H9 (cell line): ENCODE measurements at regions not wholly inside any gene's neighbourhood (a gene's known extent, or its start where the extent isn't known, plus 50 kb on each side); places are given as distances from the start of the nearest gene placed in this dataset.

Source experiments
- DNase-seq: peaks from one replicate; pipeline ENCODE4 v3.0.0-alpha.2; 2017
- H2AFZ ChIP-seq: one replicate; pipeline ENCODE4 v1.6.1; 2013; ENCODE audit warnings: mild to moderate bottlenecking, low read length, control low read depth, moderate library complexity
- H2AK5ac ChIP-seq: 2 replicates; pipeline ENCODE4 v1.6.1; 2013; ENCODE audit warnings: low read length, control low read depth, mixed read lengths; ENCODE audit not compliant: insufficient read length
- H2BK120ac ChIP-seq: one replicate; pipeline ENCODE4 v1.6.1; 2013; ENCODE audit warnings: low read depth, mild to moderate bottlenecking, low read length, control low read depth, inconsistent platforms; ENCODE audit not compliant: poor library complexity, severe bottlenecking
- H2BK12ac ChIP-seq: 2 replicates; pipeline ENCODE4 v1.6.1; 2013; ENCODE audit warnings: low read length, control low read depth, mixed read lengths, low read depth; ENCODE audit not compliant: insufficient read length
- H2BK15ac ChIP-seq: 2 replicates; pipeline ENCODE4 v1.6.1; 2013; ENCODE audit warnings: low read depth, low read length, control low read depth
- H2BK20ac ChIP-seq: one replicate; pipeline ENCODE4 v1.6.1; 2013; ENCODE audit warnings: low read depth, mild to moderate bottlenecking, low read length, control low read depth, inconsistent platforms; ENCODE audit not compliant: poor library complexity, severe bottlenecking
- H2BK5ac ChIP-seq: 2 replicates; pipeline ENCODE4 v1.6.1; 2013; ENCODE audit warnings: low read length, control low read depth, mixed read lengths; ENCODE audit not compliant: insufficient read length
- H3K14ac ChIP-seq: 2 replicates; pipeline ENCODE4 v1.6.1; 2013; ENCODE audit warnings: low read length, control low read depth; ENCODE audit not compliant: insufficient read depth
- H3K18ac ChIP-seq: 2 replicates; pipeline ENCODE4 v1.6.1; 2013; ENCODE audit warnings: low read depth, mild to moderate bottlenecking, mixed read lengths, low read length, control low read depth; ENCODE audit not compliant: insufficient read length
- H3K23ac ChIP-seq: 2 replicates; pipeline ENCODE4 v1.6.1; 2013; ENCODE audit warnings: low read length, control low read depth, mixed read lengths, low read depth; ENCODE audit not compliant: insufficient read length
- H3K23me2 ChIP-seq: 2 replicates; pipeline ENCODE4 v1.6.1; 2013; ENCODE audit warnings: low read depth, mild to moderate bottlenecking, mixed read lengths, low read length, control low read depth; ENCODE audit not compliant: insufficient read length, poor library complexity, severe bottlenecking
- H3K27ac ChIP-seq: 2 replicates; pipeline ENCODE4 v1.5.1; 2013; ENCODE audit warnings: low read length, control low read depth, mixed read lengths, low read depth; ENCODE audit not compliant: insufficient read length
- H3K27me3 ChIP-seq: 2 replicates; pipeline ENCODE4 v1.6.1; 2013; ENCODE audit warnings: low read length, control low read depth, inconsistent platforms; ENCODE audit not compliant: insufficient read depth
- H3K4ac ChIP-seq: 2 replicates; pipeline ENCODE4 v1.6.1; 2013; ENCODE audit warnings: low read depth, mild to moderate bottlenecking, control low read depth, inconsistent platforms, low read length, moderate library complexity
- H3K4me1 ChIP-seq: 2 replicates; pipeline ENCODE4 v1.6.1; 2013; ENCODE audit warnings: low read length, control low read depth, inconsistent platforms; ENCODE audit not compliant: insufficient read depth
- H3K4me2 ChIP-seq: 2 replicates; pipeline ENCODE4 v1.6.1; 2013; ENCODE audit warnings: low read length, control low read depth, mixed read lengths; ENCODE audit not compliant: insufficient read length, insufficient read depth
- H3K56ac ChIP-seq: 2 replicates; pipeline ENCODE4 v1.6.1; 2013; ENCODE audit warnings: low read depth, mild to moderate bottlenecking, mixed read lengths, low read length, control low read depth; ENCODE audit not compliant: insufficient read length
- H3K79me1 ChIP-seq: 2 replicates; pipeline ENCODE4 v1.6.1; 2013; ENCODE audit warnings: low read depth, mild to moderate bottlenecking, moderate library complexity, low read length, control low read depth, inconsistent platforms; ENCODE audit not compliant: insufficient read depth, poor library complexity, severe bottlenecking
- H3K79me2 ChIP-seq: 2 replicates; pipeline ENCODE4 v1.6.1; 2013; ENCODE audit warnings: low read length, control low read depth, inconsistent platforms; ENCODE audit not compliant: insufficient read depth
- H3K9ac ChIP-seq: 2 replicates; pipeline ENCODE4 v1.6.1; 2013; ENCODE audit warnings: low read length, control low read depth, mixed read lengths; ENCODE audit not compliant: insufficient read length; ENCODE audit errors: extremely low read depth
- H3K9me3 ChIP-seq: one replicate; pipeline ENCODE4 v1.6.1; 2013; ENCODE audit warnings: low read depth, low read length, inconsistent platforms; ENCODE audit not compliant: control insufficient read depth
- H3T11ph ChIP-seq: one replicate; pipeline ENCODE4 v1.6.1; 2013; ENCODE audit warnings: mild to moderate bottlenecking, low read length, control low read depth, inconsistent platforms
- H4K20me1 ChIP-seq: one replicate; pipeline ENCODE4 v1.6.1; 2013; ENCODE audit not compliant: control insufficient read depth, insufficient read length, insufficient read depth
- H4K5ac ChIP-seq: 2 replicates; pipeline ENCODE4 v1.6.1; 2013; ENCODE audit warnings: low read depth, mild to moderate bottlenecking, mixed read lengths, low read length, control low read depth; ENCODE audit not compliant: insufficient read length
- H4K8ac ChIP-seq: replicated peaks from 2 replicates; pipeline ENCODE4 v1.6.1; 2013; ENCODE audit warnings: low read length, control low read depth, mixed read lengths, low read depth; ENCODE audit not compliant: insufficient read length
- H4K91ac ChIP-seq: 2 replicates; pipeline ENCODE4 v1.6.1; 2013; ENCODE audit warnings: low read depth, mild to moderate bottlenecking, moderate library complexity, mixed read lengths, low read length, control low read depth; ENCODE audit not compliant: insufficient read length
- H3K27ac Mint-ChIP-seq, 3 experiments: 2 replicates in 2 of 3; 3 replicates in 1 of 3; pipeline ENCODE4 v1.8.0; 2020 to 2021; ENCODE audit warnings: mixed read lengths in 3 of 3, mild to moderate bottlenecking in 1 of 3, moderate library complexity in 1 of 3
- H3K27me3 Mint-ChIP-seq: 2 replicates; pipeline ENCODE4 v1.8.0; 2021; ENCODE audit warnings: low read depth, mild to moderate bottlenecking, moderate library complexity, mixed read lengths
- H3K36me3 Mint-ChIP-seq, 3 experiments: 2 replicates in 2 of 3; 3 replicates in 1 of 3; pipeline ENCODE4 v1.8.0; 2020 to 2021; ENCODE audit warnings: low read depth in 3 of 3, mixed read lengths in 3 of 3; ENCODE audit not compliant: insufficient read depth in 1 of 3
- H3K4me1 Mint-ChIP-seq, 2 experiments: 2 replicates each; pipeline ENCODE4 v1.8.0; 2020; ENCODE audit warnings: mixed read lengths in 2 of 2
- H3K4me3 Mint-ChIP-seq, 2 experiments: 2 replicates in 1 of 2; 3 replicates in 1 of 2; pipeline ENCODE4 v1.8.0; 2020 to 2021; ENCODE audit warnings: mild to moderate bottlenecking in 2 of 2, mixed read lengths in 2 of 2, moderate library complexity in 1 of 2
- H3K9me3 Mint-ChIP-seq, 2 experiments: 2 replicates in 1 of 2; 3 replicates in 1 of 2; pipeline ENCODE4 v1.8.0; 2020; ENCODE audit warnings: mild to moderate bottlenecking in 2 of 2, mixed read lengths in 2 of 2, moderate library complexity in 1 of 2
- WGBS: extraction: QIAGEN DNeasy Blood & Tissue Kit; methylation state at CpG from one replicate; pipeline ENCODE4 v1.1.7; 2013; ENCODE audit warnings: missing lambda C conversion rate, low lambda C conversion rate, mixed read lengths; ENCODE audit not compliant: insufficient read length; ENCODE audit errors: extremely low coverage; 5-methylcytosine and 5-hydroxymethylcytosine counted together
- TF ChIP-seq, protein P1 (sequence below): fragments of 200-600 bp; sonication (generic); conservative IDR thresholded peaks from 3 replicates; pipeline ENCODE4 v1.8.0; 2021; ENCODE audit warnings: antibody characterized with exemption, mild to moderate bottlenecking

DNA sequence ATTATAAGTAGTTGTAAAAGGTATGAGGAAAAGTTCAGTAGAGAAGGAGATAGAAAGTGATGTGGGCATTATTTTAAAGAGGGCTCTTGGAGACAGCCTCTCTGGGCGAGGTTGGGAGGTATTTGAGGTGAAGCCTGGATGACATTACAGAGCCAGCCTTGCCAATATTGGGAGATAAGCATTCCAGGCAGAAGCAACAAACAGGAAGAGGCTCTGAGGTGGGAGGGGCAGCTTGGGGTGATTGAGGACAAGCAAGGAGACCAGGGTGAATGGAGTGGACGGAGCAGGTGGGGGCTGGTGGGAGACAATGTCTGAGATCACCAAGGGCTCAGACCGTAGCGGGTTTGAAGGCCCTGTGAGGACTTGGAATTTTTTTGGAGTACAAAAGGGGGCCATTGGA lies 87.3 kb downstream of the DYRK2 start:
- Mint-ChIP-seq H3K4me1 (peaks cover 0 to 4% of the 10 kb centered on the region in 2 experiments; a peak in 3 of 4 replicates), H3K27me3 (no peaks in the 10 kb centered on the region), H3K27ac (peak overlapping the region in 1 of 3 experiments; percentile 4; a peak in 2 of 7 replicates), H3K36me3 (no peaks in the 10 kb centered on the region), H3K9me3 (no peaks in the 10 kb centered on the region), H3K4me3 (no peak overlapping the region)
- Histone ChIP-seq H2BK15ac (no peak overlapping the region), H3K4me2 (no peak overlapping the region), H2BK20ac (no peak overlapping the region), H3K9me3 (no peaks in the 10 kb centered on the region), H3T11ph (no peak overlapping the region), H3K56ac (no peak overlapping the region), H3K9ac (no peak overlapping the region), H4K20me1 (no peaks in the 10 kb centered on the region), H2BK120ac (no peak overlapping the region), H3K23ac (no peak overlapping the region), H3K79me1 (no peaks in the 10 kb centered on the region), H4K5ac (no peak overlapping the region), H4K91ac (no peak overlapping the region), H3K23me2 (no peaks in the 10 kb centered on the region), H3K79me2 (no peaks in the 10 kb centered on the region), H2AK5ac (no peak overlapping the region), H3K14ac (no peak overlapping the region), H3K27me3 (no peaks in the 10 kb centered on the region), H2AFZ (no peak overlapping the region), H3K18ac (no peak overlapping the region), H3K4ac (no peak overlapping the region), H2BK12ac (no peak overlapping the region), H2BK5ac (no peak overlapping the region), H3K27ac (no peak overlapping the region), H3K4me1 (no peaks in the 10 kb centered on the region; the same call in 1 of the 2 replicates), H4K8ac (no peak overlapping the region)
- TF ChIP-seq, protein P1, sequence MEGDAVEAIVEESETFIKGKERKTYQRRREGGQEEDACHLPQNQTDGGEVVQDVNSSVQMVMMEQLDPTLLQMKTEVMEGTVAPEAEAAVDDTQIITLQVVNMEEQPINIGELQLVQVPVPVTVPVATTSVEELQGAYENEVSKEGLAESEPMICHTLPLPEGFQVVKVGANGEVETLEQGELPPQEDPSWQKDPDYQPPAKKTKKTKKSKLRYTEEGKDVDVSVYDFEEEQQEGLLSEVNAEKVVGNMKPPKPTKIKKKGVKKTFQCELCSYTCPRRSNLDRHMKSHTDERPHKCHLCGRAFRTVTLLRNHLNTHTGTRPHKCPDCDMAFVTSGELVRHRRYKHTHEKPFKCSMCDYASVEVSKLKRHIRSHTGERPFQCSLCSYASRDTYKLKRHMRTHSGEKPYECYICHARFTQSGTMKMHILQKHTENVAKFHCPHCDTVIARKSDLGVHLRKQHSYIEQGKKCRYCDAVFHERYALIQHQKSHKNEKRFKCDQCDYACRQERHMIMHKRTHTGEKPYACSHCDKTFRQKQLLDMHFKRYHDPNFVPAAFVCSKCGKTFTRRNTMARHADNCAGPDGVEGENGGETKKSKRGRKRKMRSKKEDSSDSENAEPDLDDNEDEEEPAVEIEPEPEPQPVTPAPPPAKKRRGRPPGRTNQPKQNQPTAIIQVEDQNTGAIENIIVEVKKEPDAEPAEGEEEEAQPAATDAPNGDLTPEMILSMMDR: no peak
- WGBS: no CpG with 5 or more reads among the region's 4 CpGs
- DNase-seq: no peak
